Vagina (tissue), 2 donors: ENCODE measurements at regions not wholly inside any gene's neighbourhood (a gene's known extent, or its start where the extent isn't known, plus 50 kb on each side); places are given as distances from the start of the nearest gene placed in this dataset.
A peak's percentile ranks its signal among the peaks of the same experiment; 100 is the strongest.

Experiments
- DNase-seq, 2 donors: peaks; one replicate each; pipeline ENCODE4 v3.0.0-alpha.2; 2017; ENCODE audit errors: extremely low spot score in 2 of 2
- H3K27ac ChIP-seq: fragments of 200-600 bp; sonication (generic); one replicate; pipeline ENCODE4 v1.5.1; 2019
- H3K27me3 ChIP-seq: fragments of 200-600 bp; sonication (generic); one replicate; pipeline ENCODE4 v1.5.1; 2019
- H3K36me3 ChIP-seq, 2 donors: fragments of 200-600 bp; sonication (generic); one replicate each; pipeline ENCODE4 v1.5.1; 2017 to 2019
- H3K4me1 ChIP-seq: fragments of 200-600 bp; sonication (generic); one replicate; pipeline ENCODE4 v1.5.1; 2019
- H3K4me3 ChIP-seq, 2 donors: fragments of 200-600 bp; sonication (generic); 1 replicate in 1 of 2; 2 replicates in 1 of 2; pipeline ENCODE4 v1.5.1; 2016 to 2019
- H3K9me3 ChIP-seq: fragments of 200-600 bp; sonication (generic); one replicate; pipeline ENCODE4 v1.5.1; 2019
- CTCF ChIP-seq, 3 experiments: fragments of 450-650 bp in 2 of 3; fragments of 200-600 bp in 1 of 3; sonication (generic) in 1 of 3; IDR thresholded peaks; one replicate each; pipeline ENCODE4 v1.5.1; 2017 to 2019; ENCODE audit warnings: antibody characterized with exemption in 3 of 3, mild to moderate bottlenecking in 2 of 3, moderate library complexity in 2 of 3
- POLR2A ChIP-seq, 2 donors: fragments of 450-650 bp; IDR thresholded peaks; one replicate each; pipeline ENCODE4 v1.6.1; 2017; ENCODE audit warnings: antibody characterized with exemption in 2 of 2, mild to moderate bottlenecking in 2 of 2, moderate library complexity in 2 of 2
- POLR2AphosphoS5 ChIP-seq, 2 donors: sonication (generic); formaldehyde crosslinking; IDR thresholded peaks; one replicate each; pipeline ENCODE4 v1.9.0; 2017; ENCODE audit warnings: antibody characterized with exemption in 2 of 2, mild to moderate bottlenecking in 2 of 2, low read depth in 1 of 2; ENCODE audit not compliant: insufficient read depth in 1 of 2
- intact Hi-C: fragments of 100-400 bp; cut with DNase I; formaldehyde crosslinking; loops from one replicate; pipeline ENCODE4 v1.15.1; 2023

GRCh38 chr16:16881814-16882213, 502.9 kb downstream of the NPIPA7 start:
- Histone ChIP-seq H3K4me1 (no peaks in the 10 kb centered on the region), H3K4me3 (no peak overlapping the region), H3K27ac (no peak overlapping the region), H3K36me3 (no peaks in the 10 kb centered on the region), H3K9me3 (no peaks in the 10 kb centered on the region), H3K27me3 (no peaks in the 10 kb centered on the region)
- intact Hi-C loops: no loop called here
- DNase-seq: peak; percentile 11 to 43
- TF ChIP-seq POLR2AphosphoS5 (IDR thresholded peaks at IDR 0.05; ENCODE audit: insufficient read depth in 1 of 2, low read depth in 1 of 2) (no peak), POLR2A (IDR thresholded peaks at IDR 0.05) (no peak), CTCF (IDR thresholded peaks at IDR 0.05) (no peak)

GRCh38 chr16:16882766-16883165, 503.8 kb downstream of the NPIPA7 start:
- no peaks in the 10 kb centered on the region for H3K4me1 ChIP-seq
- TF ChIP-seq CTCF (IDR thresholded peaks at IDR 0.05) (no peak), POLR2A (IDR thresholded peaks at IDR 0.05) (no peak), POLR2AphosphoS5 (IDR thresholded peaks at IDR 0.05; ENCODE audit: insufficient read depth in 1 of 2, low read depth in 1 of 2) (no peak)
- DNase-seq: peak in 1 of 2 donors; percentile 7
- H3K4me3 ChIP-seq: no peak overlapping the region
- no peaks in the 10 kb centered on the region for H3K9me3 ChIP-seq
- no peak overlapping the region for H3K27ac ChIP-seq
- intact Hi-C loops: no loop called here
- no peaks in the 10 kb centered on the region for H3K36me3 ChIP-seq
- no peaks in the 10 kb centered on the region for H3K27me3 ChIP-seq

GRCh38 chr16:16884451-16884850, 505.5 kb downstream of the NPIPA7 start:
- Histone ChIP-seq H3K36me3 (no peaks in the 10 kb centered on the region), H3K4me1 (no peaks in the 10 kb centered on the region), H3K27me3 (no peaks in the 10 kb centered on the region), H3K4me3 (no peak overlapping the region), H3K27ac (no peak overlapping the region), H3K9me3 (no peaks in the 10 kb centered on the region)
- intact Hi-C loops: no loop called here
- DNase-seq: peak; percentile 6 to 52
- no peak for TF ChIP-seq CTCF (IDR thresholded peaks at IDR 0.05)
- TF ChIP-seq POLR2AphosphoS5 (IDR thresholded peaks at IDR 0.05; ENCODE audit: insufficient read depth in 1 of 2, low read depth in 1 of 2): no peak
- TF ChIP-seq POLR2A (IDR thresholded peaks at IDR 0.05): no peak

GRCh38 chr16:16887193-16887592, 508.3 kb downstream of the NPIPA7 start:
- TF ChIP-seq POLR2AphosphoS5 (IDR thresholded peaks at IDR 0.05; ENCODE audit: insufficient read depth in 1 of 2, low read depth in 1 of 2): no peak
- no peak for TF ChIP-seq POLR2A (IDR thresholded peaks at IDR 0.05)
- TF ChIP-seq CTCF (IDR thresholded peaks at IDR 0.05): no peak
- H3K36me3 ChIP-seq: no peaks in the 10 kb centered on the region
- no peaks in the 10 kb centered on the region for H3K27me3 ChIP-seq
- DNase-seq: peak; percentile 3 to 22
- no peaks in the 10 kb centered on the region for H3K4me1 ChIP-seq
- intact Hi-C loops: no loop called here
- no peak overlapping the region for H3K4me3 ChIP-seq
- H3K9me3 ChIP-seq: no peaks in the 10 kb centered on the region
- H3K27ac ChIP-seq: no peak overlapping the region

- Histone ChIP-seq H3K4me3 (no peak overlapping the region), H3K27ac (no peak overlapping the region), H3K4me1 (no peaks in the 10 kb centered on the region), H3K9me3 (no peaks in the 10 kb centered on the region), H3K36me3 (no peaks in the 10 kb centered on the region), H3K27me3 (no peaks in the 10 kb centered on the region)
- TF ChIP-seq POLR2AphosphoS5 (IDR thresholded peaks at IDR 0.05; ENCODE audit: insufficient read depth in 1 of 2, low read depth in 1 of 2) (no peak), POLR2A (IDR thresholded peaks at IDR 0.05) (no peak), CTCF (IDR thresholded peaks at IDR 0.05) (no peak)
- DNase-seq: peak in 1 of 2 donors; percentile 34
- intact Hi-C loops: no loop called here
Measured at GRCh38 chr16:16890964-16891363, 512.0 kb downstream of the NPIPA7 start.
